ENCODE measurements at regions not wholly inside any gene's neighbourhood (a gene's known extent, or its start where the extent isn't known, plus 50 kb on each side); places are given as distances from the start of the nearest gene placed in this dataset.

- H3K4me3 ChIP-seq (ENCODE audit: low read depth, low read length): no peak overlapping the region
- DNase-seq (ENCODE audit: low read depth): peak; percentile 93
- TF ChIP-seq, protein P1, sequence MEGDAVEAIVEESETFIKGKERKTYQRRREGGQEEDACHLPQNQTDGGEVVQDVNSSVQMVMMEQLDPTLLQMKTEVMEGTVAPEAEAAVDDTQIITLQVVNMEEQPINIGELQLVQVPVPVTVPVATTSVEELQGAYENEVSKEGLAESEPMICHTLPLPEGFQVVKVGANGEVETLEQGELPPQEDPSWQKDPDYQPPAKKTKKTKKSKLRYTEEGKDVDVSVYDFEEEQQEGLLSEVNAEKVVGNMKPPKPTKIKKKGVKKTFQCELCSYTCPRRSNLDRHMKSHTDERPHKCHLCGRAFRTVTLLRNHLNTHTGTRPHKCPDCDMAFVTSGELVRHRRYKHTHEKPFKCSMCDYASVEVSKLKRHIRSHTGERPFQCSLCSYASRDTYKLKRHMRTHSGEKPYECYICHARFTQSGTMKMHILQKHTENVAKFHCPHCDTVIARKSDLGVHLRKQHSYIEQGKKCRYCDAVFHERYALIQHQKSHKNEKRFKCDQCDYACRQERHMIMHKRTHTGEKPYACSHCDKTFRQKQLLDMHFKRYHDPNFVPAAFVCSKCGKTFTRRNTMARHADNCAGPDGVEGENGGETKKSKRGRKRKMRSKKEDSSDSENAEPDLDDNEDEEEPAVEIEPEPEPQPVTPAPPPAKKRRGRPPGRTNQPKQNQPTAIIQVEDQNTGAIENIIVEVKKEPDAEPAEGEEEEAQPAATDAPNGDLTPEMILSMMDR (IDR thresholded peaks at IDR 0.05; ENCODE audit: insufficient read depth, low read length): peak; percentile 31
These were observed 71.5 kb upstream of the GALNT15 start for GRCh38 chr3:16102905-16103364.

DNA sequence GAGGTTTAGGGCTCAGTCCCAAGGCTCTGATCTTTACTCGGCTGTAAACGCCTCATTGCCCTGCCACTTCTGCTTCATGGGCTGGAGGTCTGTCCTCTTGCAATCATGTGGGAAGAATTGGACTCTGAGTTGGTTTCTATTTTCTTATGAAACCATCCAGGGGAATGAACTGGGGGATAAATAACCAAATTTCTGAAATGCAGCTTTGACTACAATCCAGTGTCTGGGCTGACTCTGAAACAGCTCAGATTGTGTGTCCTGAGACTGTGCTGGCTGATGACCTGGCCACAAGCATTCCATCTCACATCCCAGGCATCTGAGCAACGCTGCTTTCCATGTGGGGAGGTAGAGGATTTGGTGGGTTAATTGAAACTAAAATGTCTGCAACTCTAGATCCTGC is 71.0 kb upstream of the GALNT15 start:
- DNase-seq (ENCODE audit: low read depth): peak; percentile 93
- no peak overlapping the region for H3K4me3 ChIP-seq (ENCODE audit: low read depth, low read length)
- TF ChIP-seq, protein P1 (IDR thresholded peaks at IDR 0.05; ENCODE audit: insufficient read depth, low read length): no peak

GRCh38 chr3:16104156-16104555 is 70.3 kb upstream of the GALNT15 start:
- TF ChIP-seq, protein P1 (IDR thresholded peaks at IDR 0.05; ENCODE audit: insufficient read depth, low read length): no peak
- no peak overlapping the region for H3K4me3 ChIP-seq (ENCODE audit: low read depth, low read length)
- peak; percentile 48 for DNase-seq (ENCODE audit: low read depth)

GRCh38 chr3:16106050-16106449 is 68.4 kb upstream of the GALNT15 start:
- no peak overlapping the region for H3K4me3 ChIP-seq (ENCODE audit: low read depth, low read length)
- no peak for DNase-seq (ENCODE audit: low read depth)
- TF ChIP-seq, protein P1 (IDR thresholded peaks at IDR 0.05; ENCODE audit: insufficient read depth, low read length): no peak

DNA sequence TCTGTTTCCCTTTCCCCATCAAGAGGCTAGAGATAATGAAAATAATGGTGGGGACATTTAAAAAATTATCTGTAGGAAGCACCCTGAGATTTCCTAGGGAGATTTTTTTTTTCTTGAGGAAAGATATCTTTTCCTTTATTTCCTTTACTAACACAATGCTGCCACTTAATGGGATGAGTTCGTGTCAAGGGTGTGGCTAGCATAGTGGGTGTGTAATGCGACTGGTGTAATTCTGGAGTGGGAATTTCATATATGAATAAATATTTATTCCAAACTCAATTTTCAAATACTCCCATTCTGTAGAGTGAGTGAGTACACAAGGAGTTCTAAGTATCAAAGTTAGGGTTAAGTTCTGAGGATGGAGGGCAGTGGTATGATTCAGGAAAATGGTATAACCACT is 66.1 kb upstream of the GALNT15 start:
- no peak for DNase-seq (ENCODE audit: low read depth)
- no peak overlapping the region for H3K4me3 ChIP-seq (ENCODE audit: low read depth, low read length)

DNA sequence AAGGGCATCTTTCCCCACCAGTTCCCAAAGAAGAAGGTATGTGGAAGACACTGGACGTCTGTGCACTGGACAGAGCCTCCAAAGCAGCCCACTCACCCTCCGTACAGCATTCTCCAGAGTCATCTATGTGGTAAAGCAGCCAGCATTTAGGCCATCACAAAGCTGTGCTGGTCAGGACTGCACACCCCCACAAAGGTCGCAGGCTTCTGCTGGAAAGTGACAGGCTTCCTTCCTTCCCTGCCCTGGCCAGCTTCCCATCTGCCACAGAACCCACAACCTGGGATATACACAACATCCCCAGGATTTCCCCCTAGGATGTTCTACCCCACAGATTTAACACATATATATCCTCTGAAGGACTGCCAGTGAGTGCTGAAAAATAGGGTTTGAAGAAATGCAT is 64.6 kb upstream of the GALNT15 start:
- TF ChIP-seq, protein P1 (IDR thresholded peaks at IDR 0.05; ENCODE audit: insufficient read depth, low read length): no peak
- H3K4me3 ChIP-seq (ENCODE audit: low read depth, low read length): no peak overlapping the region
- DNase-seq (ENCODE audit: low read depth): no peak

More for the DNA sequence above, 66.1 kb upstream of the GALNT15 start:
- TF ChIP-seq, protein P1 (IDR thresholded peaks at IDR 0.05; ENCODE audit: insufficient read depth, low read length): no peak

GRCh38 chr3:16112910-16113504 is 61.5 kb upstream of the GALNT15 start:
- peak; percentile 81 for DNase-seq (ENCODE audit: low read depth)
- no peak overlapping the region for H3K4me3 ChIP-seq (ENCODE audit: low read depth, low read length)
- TF ChIP-seq, protein P1 (IDR thresholded peaks at IDR 0.05; ENCODE audit: insufficient read depth, low read length): no peak

Data from fibroblast of the aortic adventitia (primary cell).